ENCODE measurements at regions not wholly inside any gene's neighbourhood (a gene's known extent, or its start where the extent isn't known, plus 50 kb on each side); places are given as distances from the start of the nearest gene placed in this dataset.

DNA sequence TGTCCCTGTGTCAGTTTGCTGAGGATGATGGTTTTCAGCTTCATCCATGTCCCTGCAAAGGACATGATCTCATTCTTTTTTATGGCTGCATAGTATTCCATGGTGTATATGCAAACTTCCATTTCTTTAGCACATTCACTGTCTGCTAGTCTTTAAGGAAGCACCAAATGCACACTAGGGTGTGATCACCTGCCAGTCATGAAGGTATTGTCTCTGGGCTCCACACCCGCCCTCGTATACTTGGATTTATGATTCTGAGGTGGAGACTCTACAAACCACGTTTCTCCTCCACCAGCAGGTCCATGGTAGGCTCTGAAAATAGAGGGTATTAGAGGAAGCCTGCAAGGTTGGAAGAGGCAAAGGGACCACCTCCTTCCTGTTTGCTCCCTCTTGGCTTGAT lies 75.9 kb upstream of the MAML3 start:
- DNase-seq (ENCODE audit: extremely low spot score in 2 of 2): no peak
- no peak overlapping the region for H3K4me3 ChIP-seq
- H3K4me1 ChIP-seq: peaks cover 7% of the 10 kb centered on the region
- intact Hi-C loops (cut with DNase I): no loop called here
- no peak overlapping the region for H3K27ac ChIP-seq
- no peaks in the 10 kb centered on the region for H3K36me3 ChIP-seq
- H3K27me3 ChIP-seq: no peaks in the 10 kb centered on the region
- no peaks in the 10 kb centered on the region for H3K9me3 ChIP-seq
- TF ChIP-seq POLR2AphosphoS5 (IDR thresholded peaks at IDR 0.05; ENCODE audit: insufficient read depth in 1 of 2, low read depth in 1 of 2) (no peak), POLR2A (IDR thresholded peaks at IDR 0.05) (no peak)
- TF ChIP-seq, protein P1, sequence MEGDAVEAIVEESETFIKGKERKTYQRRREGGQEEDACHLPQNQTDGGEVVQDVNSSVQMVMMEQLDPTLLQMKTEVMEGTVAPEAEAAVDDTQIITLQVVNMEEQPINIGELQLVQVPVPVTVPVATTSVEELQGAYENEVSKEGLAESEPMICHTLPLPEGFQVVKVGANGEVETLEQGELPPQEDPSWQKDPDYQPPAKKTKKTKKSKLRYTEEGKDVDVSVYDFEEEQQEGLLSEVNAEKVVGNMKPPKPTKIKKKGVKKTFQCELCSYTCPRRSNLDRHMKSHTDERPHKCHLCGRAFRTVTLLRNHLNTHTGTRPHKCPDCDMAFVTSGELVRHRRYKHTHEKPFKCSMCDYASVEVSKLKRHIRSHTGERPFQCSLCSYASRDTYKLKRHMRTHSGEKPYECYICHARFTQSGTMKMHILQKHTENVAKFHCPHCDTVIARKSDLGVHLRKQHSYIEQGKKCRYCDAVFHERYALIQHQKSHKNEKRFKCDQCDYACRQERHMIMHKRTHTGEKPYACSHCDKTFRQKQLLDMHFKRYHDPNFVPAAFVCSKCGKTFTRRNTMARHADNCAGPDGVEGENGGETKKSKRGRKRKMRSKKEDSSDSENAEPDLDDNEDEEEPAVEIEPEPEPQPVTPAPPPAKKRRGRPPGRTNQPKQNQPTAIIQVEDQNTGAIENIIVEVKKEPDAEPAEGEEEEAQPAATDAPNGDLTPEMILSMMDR (IDR thresholded peaks at IDR 0.05): no peak

DNA sequence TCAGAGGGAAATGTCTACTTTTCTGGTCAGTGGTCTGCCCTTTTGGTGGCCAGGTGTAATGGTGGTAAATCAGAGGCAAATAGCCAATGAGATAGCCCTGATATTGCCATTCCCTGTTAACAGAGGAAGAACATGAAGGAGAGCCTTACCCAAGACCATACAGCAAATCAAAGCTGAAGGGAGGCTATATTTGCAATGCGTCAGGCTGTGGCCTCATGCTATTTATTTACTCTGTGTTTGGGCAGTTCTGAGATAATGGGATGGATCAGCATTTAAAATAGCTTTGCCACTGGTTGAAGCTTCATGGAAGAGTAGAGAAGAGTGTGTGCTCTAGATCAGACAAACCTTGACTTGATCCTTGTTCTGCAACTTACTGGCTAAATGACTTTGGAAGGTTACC lies 73.3 kb upstream of the MAML3 start:
- DNase-seq (ENCODE audit: extremely low spot score in 2 of 2): no peak
- no peak for TF ChIP-seq POLR2AphosphoS5 (IDR thresholded peaks at IDR 0.05; ENCODE audit: insufficient read depth in 1 of 2, low read depth in 1 of 2)
- TF ChIP-seq, protein P1 (IDR thresholded peaks at IDR 0.05): no peak
- no peak for TF ChIP-seq POLR2A (IDR thresholded peaks at IDR 0.05)
- Histone ChIP-seq H3K9me3 (no peaks in the 10 kb centered on the region), H3K4me3 (no peak overlapping the region), H3K27me3 (no peaks in the 10 kb centered on the region), H3K27ac (no peak overlapping the region), H3K4me1 (peaks cover 7% of the 10 kb centered on the region), H3K36me3 (no peaks in the 10 kb centered on the region)
- intact Hi-C loops (cut with DNase I): no loop called here

DNA sequence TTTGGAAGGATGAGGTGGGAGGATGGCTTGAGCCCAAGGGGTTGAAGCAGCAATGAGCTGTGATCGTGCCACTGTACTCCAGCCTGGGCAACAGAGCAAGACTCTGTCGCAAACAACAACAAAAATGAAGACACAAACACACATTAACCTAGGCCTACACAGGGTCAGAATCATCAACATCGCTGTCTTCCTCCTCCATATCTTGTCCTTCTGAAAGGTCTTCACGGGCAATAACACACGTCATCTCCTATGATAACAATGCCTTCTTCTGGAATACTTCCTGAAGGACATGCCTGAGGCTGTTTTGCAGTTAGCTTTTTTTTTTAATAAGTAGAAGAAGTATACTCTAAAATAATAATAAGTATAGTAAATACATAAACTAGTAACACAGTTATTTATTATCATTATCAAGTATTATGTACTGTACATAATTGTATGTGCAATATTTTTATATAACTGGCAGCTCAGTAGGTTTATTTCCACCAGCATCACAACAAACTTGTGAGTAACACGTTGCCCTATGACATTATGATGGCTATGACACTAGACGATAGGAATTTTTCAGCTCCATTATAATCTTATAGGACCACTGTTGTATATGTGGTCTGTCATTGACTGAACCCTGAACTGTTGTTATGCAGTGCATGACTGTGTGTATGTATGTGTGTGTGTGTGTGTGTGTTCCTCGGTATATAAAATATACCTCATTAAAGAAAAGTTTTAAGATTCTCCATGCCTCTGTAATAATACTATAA lies 69.2 kb upstream of the MAML3 start:
- no peak for TF ChIP-seq POLR2AphosphoS5 (IDR thresholded peaks at IDR 0.05; ENCODE audit: insufficient read depth in 1 of 2, low read depth in 1 of 2)
- TF ChIP-seq POLR2A (IDR thresholded peaks at IDR 0.05): no peak
- TF ChIP-seq, protein P1 (IDR thresholded peaks at IDR 0.05): no peak
- H3K27me3 ChIP-seq: no peaks in the 10 kb centered on the region
- H3K4me3 ChIP-seq: no peak overlapping the region
- H3K4me1 ChIP-seq: peaks cover 7% of the 10 kb centered on the region
- H3K9me3 ChIP-seq: no peaks in the 10 kb centered on the region
- no peak for DNase-seq (ENCODE audit: extremely low spot score in 2 of 2)
- intact Hi-C loops (cut with DNase I): no loop called here
- no peak overlapping the region for H3K27ac ChIP-seq
- no peaks in the 10 kb centered on the region for H3K36me3 ChIP-seq

DNA sequence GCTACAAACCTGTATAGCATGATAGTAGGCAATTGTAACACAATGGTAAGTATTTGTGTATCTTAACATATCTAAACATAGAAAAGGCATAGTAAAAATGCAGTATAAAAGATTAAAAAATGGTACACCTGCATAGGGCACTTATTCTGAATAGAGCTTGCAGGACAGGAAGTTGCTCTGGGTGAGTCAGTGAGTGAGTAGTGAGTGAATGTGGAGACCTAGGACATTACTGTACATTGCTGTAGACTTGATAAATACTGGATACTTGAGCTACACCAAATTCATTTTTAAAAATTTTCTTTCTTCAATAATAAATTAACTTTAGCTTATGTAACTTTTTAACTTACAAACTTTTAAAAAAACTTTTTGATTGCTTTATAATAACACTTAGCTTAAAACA lies 68.2 kb upstream of the MAML3 start:
- peaks cover 7% of the 10 kb centered on the region for H3K4me1 ChIP-seq

DNA sequence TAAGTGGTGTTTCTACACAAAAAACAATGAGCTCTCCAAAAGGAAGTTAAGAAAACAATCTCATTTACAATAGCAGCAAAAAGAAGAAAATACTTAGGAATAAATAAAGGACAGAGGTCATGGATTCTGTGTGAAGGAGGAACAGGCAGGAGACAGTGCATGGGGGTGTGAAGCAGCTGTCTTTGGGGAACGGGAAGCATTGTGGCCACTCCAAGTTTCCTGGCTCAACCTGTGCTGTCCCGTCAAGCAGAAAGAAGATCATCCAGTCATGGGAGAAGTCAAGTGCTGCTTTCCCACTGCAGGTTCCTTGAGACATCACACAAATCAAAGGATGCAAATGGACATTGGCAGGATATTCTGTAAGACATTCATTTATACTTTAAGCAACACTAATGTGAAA lies 66.1 kb upstream of the MAML3 start:
- Histone ChIP-seq H3K9me3 (no peaks in the 10 kb centered on the region), H3K27ac (no peak overlapping the region), H3K4me3 (no peak overlapping the region), H3K4me1 (no peaks in the 10 kb centered on the region), H3K27me3 (no peaks in the 10 kb centered on the region), H3K36me3 (no peaks in the 10 kb centered on the region)
- TF ChIP-seq POLR2AphosphoS5 (IDR thresholded peaks at IDR 0.05; ENCODE audit: insufficient read depth in 1 of 2, low read depth in 1 of 2) (no peak), POLR2A (IDR thresholded peaks at IDR 0.05) (no peak)
- TF ChIP-seq, protein P1 (IDR thresholded peaks at IDR 0.05): no peak
- no peak for DNase-seq (ENCODE audit: extremely low spot score in 2 of 2)
- intact Hi-C loops (cut with DNase I): no loop called here

More for the DNA sequence above, 68.2 kb upstream of the MAML3 start:
- no peaks in the 10 kb centered on the region for H3K9me3 ChIP-seq
- DNase-seq (ENCODE audit: extremely low spot score in 2 of 2): no peak
- H3K36me3 ChIP-seq: no peaks in the 10 kb centered on the region
- intact Hi-C loops (cut with DNase I): no loop called here
- no peak overlapping the region for H3K27ac ChIP-seq
- H3K27me3 ChIP-seq: no peaks in the 10 kb centered on the region
- H3K4me3 ChIP-seq: no peak overlapping the region
- TF ChIP-seq POLR2AphosphoS5 (IDR thresholded peaks at IDR 0.05; ENCODE audit: insufficient read depth in 1 of 2, low read depth in 1 of 2): no peak
- TF ChIP-seq, protein P1 (IDR thresholded peaks at IDR 0.05): no peak
- TF ChIP-seq POLR2A (IDR thresholded peaks at IDR 0.05): no peak

All from vagina (tissue), 2 donors.